ENCODE measurements at regions not wholly inside any gene's neighbourhood (a gene's known extent, or its start where the extent isn't known, plus 50 kb on each side); places are given as distances from the start of the nearest gene placed in this dataset.

DNA sequence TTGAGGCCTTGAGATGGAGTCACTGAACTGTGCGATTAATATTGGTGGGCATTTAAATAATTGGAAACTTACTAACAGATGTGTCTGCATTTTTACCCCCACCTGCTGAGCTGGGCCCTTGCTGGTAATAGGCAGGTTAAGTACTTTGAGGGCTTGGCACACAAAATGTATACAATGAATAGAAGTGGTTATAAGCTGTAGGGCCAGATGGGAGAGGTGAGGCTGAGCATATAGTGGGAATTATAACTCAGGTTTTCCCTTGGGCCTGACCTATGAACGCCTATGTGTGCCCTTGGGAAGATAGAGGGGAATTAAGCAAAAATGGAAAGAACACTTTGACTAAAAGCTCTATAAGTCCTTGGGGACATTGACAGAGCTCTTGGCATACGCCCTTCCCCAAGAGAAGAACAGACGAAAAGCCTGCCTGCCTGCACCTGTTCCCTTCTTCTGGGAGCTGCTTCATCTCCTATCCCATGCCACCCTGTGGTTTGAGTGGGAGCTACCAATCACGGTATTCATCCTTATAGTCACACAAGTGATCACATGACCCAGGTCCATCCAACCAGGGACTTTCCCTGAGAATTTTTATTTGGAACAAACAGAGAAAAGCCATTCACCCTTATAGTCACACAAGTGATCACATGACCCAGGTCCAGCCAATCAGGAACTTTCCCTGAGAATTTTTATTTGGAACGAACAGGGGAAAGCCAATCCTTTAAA, 260.7 kb upstream of the CSF3R start:
- no peak for ATAC-seq

- no peak for ATAC-seq
These were observed 258.4 kb upstream of the CSF3R start for GRCh38 chr1:36741066-36741465.

GRCh38 chr1:36740446-36740845, 257.7 kb upstream of the CSF3R start:
- ATAC-seq, result no peak

DNA sequence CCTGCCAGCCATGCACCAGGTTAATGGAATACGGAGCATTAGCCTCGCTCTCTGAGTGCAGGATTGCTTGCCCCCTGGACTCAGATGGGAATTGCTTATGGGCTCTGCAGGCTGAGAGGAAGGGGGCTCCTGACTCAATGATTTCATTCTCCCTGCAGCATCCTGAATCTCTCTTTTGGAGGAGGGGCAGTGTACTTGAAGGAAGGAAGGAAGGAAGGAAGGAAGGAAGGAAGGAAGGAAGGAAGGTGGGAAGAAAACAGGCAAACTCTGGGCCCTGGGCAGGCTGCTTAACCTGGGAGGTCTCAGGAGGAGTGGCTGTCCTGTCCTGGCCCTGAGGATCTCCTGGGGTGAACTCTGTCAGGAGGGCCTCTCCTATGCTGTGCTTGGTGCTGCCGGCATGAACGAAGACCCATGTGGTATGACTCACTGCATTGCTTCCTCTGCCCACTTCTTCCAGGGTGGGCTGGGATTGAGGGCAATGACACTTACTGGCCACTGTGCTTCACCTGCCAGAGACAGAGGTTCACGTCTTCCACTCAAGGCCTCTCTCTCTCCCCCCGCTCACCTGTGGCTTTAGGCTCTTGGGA, 257.1 kb upstream of the CSF3R start:
- ATAC-seq, result no peak

GRCh38 chr1:36738245-36738644, 255.5 kb upstream of the CSF3R start:
- ATAC-seq, result no peak

DNA sequence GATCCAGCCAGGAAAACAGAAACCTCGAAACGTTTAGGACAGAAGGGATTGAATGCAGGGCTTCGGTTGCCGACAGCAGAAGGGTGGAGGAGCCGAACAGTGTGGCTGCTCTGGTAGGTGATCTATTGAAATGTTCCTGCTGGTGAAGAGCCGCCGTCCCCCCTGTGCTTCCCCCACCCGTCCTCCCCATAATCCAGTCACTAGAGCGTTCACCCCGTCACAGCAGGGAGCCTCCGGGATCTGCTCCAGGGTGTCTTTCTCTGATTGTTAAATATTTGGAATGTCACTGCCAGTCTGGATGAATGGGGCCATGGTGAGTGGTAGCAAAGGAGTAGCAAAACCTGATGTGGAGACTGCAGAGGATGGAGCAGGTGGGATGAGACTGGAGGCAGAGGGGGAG, 255.1 kb upstream of the CSF3R start:
- no peak for ATAC-seq

DNA sequence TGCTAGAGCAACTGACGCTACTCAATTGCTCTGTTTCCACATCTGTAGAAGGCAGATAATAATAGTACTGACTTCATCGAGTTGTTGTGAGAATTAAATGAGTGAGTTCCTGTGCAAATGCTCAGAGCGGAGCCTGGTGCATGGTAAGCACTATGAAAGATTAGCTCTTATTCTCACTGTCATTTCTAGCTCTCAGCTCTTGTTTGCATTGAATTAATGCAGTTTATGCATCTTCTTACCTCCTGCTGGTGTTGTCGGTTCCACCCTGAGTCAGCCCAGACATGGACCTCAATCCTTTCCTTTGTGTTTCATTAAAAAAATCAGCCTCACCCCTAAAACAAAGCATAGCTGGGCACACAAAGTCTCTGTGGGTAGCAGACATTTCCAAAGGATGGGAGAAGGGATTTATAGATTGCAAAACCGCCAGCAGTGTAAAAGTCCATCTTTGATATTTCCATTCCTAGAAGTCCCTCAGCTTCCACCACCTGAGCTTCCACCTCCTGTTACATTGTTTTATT, 254.4 kb upstream of the CSF3R start:
- ATAC-seq, result no peak

- ATAC-seq, result no peak
These were observed 253.4 kb upstream of the CSF3R start for GRCh38 chr1:36735939-36736730.

- no peak for ATAC-seq
These were observed 252.7 kb upstream of the CSF3R start for GRCh38 chr1:36735436-36735835.

- no peak for ATAC-seq
These were observed 251.6 kb upstream of the CSF3R start for GRCh38 chr1:36734356-36734755.

DNA sequence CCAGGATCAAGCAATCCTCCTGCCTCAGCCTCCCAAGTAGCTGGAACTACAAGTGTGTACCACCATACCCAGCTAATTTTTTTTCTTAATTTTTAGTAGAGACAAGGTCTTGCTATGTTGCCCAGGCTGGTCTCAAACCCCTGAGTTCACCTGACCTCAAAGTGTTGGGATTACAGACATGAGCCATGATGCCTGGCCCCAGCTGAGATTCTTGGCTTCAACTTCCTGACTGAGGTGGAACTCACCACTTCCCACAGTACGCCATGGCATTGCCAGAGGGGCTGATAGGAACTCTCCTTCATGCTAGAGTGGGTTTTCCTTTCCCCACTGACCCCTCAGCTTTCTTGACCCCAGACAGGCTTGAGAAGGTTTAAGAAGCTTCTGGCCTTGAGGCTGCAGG, 251.0 kb upstream of the CSF3R start:
- no peak for ATAC-seq

- ATAC-seq, result no peak
These were observed 249.3 kb upstream of the CSF3R start for GRCh38 chr1:36732015-36732356.

GRCh38 chr1:36731226-36732014, 248.7 kb upstream of the CSF3R start:
- ATAC-seq, result no peak

- ATAC-seq, result no peak
These were observed 247.9 kb upstream of the CSF3R start for GRCh38 chr1:36730599-36730998.

DNA sequence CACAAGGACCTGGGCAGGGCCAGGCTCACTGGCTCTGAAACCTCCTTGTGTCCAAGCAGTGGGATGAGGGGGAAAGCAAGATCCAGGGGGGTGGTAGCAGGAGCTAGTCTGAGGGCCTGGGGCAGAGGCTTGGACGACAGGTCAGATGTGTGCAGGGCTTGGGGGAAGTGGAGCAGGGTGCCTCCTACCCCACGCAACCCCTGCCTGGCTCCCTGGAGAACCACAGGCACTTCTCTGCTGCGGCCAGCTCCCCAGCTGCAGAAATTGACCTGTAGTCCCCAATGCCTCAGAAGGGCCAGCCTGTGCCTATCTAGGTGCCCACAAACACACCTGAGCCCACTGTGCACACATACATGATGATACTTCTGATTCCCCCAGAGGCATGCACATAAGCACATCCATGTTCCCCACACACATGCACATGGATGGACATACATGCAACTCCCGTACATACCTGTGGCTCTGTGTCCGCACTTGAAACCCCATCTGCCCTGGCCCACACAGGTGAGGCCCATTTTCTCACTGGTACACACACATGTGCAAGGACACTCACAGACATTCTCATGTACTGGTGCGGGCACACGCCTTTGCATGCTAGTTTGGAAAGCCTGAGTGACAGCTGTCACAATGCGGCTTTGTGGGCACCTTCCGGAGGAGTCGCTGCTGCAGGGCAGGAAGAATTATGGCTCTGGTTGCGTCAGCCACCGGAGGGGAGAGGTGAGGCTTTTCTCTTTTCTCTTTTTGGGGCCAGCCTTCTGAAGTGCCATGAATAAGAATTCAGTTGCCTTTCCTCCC, 247.2 kb upstream of the CSF3R start:
- ATAC-seq, result no peak

- peak; percentile 39 for ATAC-seq
These were observed 246.6 kb upstream of the CSF3R start for GRCh38 chr1:36729289-36729688.

GRCh38 chr1:36728846-36729245, 246.1 kb upstream of the CSF3R start:
- ATAC-seq, result no peak

- ATAC-seq, result no peak
These were observed 245.3 kb upstream of the CSF3R start for GRCh38 chr1:36728051-36728450.

DNA sequence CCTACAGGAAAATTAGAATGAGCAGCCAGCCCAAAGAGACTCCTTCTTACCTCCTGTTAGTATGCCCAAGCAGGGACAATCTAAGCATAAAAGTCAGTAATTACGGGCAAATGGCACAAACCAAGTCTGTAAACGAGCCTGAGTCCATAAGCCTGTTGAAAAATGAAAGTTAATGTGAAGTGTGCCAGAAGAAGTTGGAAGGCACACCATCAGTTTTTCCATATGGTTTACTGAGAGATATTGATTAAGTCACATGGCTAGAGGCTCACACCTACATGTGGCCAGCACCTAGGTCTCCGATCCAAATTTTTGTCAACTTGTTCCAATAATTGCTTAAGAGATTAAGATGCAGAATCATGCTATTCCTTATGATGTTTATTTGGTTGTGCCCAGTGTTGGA, 242.4 kb upstream of the CSF3R start:
- ATAC-seq, result no peak

DNA sequence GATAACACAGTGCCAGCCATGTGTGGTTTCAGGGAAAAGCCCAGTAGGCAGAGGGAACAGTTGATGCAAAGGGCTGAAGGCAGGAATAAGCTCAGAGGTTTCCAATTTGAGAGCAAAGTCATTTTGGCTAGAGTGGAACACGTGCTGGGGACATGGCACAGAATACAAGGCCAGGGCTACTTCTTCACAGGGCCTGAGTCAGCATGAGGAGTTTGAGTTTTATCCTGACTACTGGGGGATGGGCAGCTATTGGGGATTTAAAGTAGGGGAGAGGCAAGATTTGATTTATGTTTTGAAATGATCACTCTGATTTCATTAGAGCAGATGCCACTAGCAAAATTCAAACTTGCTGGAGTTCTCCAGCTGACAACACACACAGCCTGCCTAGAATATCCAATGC, 241.1 kb upstream of the CSF3R start:
- no peak for ATAC-seq

GRCh38 chr1:36722871-36723270, 240.2 kb upstream of the CSF3R start:
- ATAC-seq, result no peak

- ATAC-seq, result no peak
These were observed 238.5 kb upstream of the CSF3R start for GRCh38 chr1:36721261-36721660.
